Activated CD8-positive, alpha-beta T cell treated with anti-CD3 and anti-CD28 coated beads for 36 hours (primary cell): ENCODE measurements at regions not wholly inside any gene's neighbourhood (a gene's known extent, or its start where the extent isn't known, plus 50 kb on each side); places are given as distances from the start of the nearest gene placed in this dataset.

Source experiments
- ATAC-seq: fragments of 200-7000 bp; cut with Tn5 transposase; one replicate; pipeline ENCODE4 v1.10.0; 2021; ENCODE audit warnings: mild to moderate bottlenecking, moderate library complexity
- CTCF ChIA-PET: fragments of 350-600 bp; sonication (Branson Sonifier 250); formaldehyde crosslinking; loops from one replicate; lab custom pipeline; 2021; ENCODE audit warnings: antibody characterized with exemption; lab: Charles Lee
- POLR2A ChIA-PET: fragments of 350-600 bp; sonication (Branson Sonifier 250); formaldehyde crosslinking; loops from one replicate; lab custom pipeline; 2021; ENCODE audit warnings: antibody characterized with exemption; lab: Charles Lee
- DNase-seq: peaks from one replicate; pipeline ENCODE4 v3.0.0-alpha.2; 2020
- H3K27ac Mint-ChIP-seq: one replicate; pipeline ENCODE4 v1.8.0; 2021; ENCODE audit warnings: mild to moderate bottlenecking, mixed read lengths
- H3K27me3 Mint-ChIP-seq: one replicate; pipeline ENCODE4 v1.8.0; 2021; ENCODE audit warnings: mixed read lengths
- H3K36me3 Mint-ChIP-seq: one replicate; pipeline ENCODE4 v1.8.0; 2021; ENCODE audit warnings: low read depth, mixed read lengths
- H3K4me1 Mint-ChIP-seq: one replicate; pipeline ENCODE4 v1.8.0; 2021; ENCODE audit warnings: low read depth, mixed read lengths
- H3K4me3 Mint-ChIP-seq: one replicate; pipeline ENCODE4 v1.8.0; 2021; ENCODE audit warnings: mild to moderate bottlenecking, moderate library complexity, mixed read lengths
- H3K9me3 Mint-ChIP-seq: one replicate; pipeline ENCODE4 v1.8.0; 2021; ENCODE audit warnings: mixed read lengths
- intact Hi-C: fragments of 100-400 bp; cut with micrococcal nuclease; formaldehyde crosslinking; loops from one replicate; pipeline ENCODE4 v1.10.0; 2022
- TF ChIP-seq, protein P1 (sequence below): fragments of 200-600 bp; IDR thresholded peaks from one replicate; pipeline ENCODE4 v1.8.0; 2022; ENCODE audit warnings: antibody characterized with exemption, mild to moderate bottlenecking

GRCh38 chr9:126150411-126151030 lies 176.1 kb upstream of the MVB12B start:
- POLR2A ChIA-PET = no interaction called here
- peaks cover 20% of the 10 kb centered on the region for H3K27me3 Mint-ChIP-seq
- DNase-seq = no peak
- no peak for ATAC-seq
- no peaks in the 10 kb centered on the region for H3K36me3 Mint-ChIP-seq
- intact Hi-C loops = no loop called here
- no peaks in the 10 kb centered on the region for H3K9me3 Mint-ChIP-seq
- no peak overlapping the region for H3K4me3 Mint-ChIP-seq
- CTCF ChIA-PET = no interaction called here
- TF ChIP-seq, protein P1, sequence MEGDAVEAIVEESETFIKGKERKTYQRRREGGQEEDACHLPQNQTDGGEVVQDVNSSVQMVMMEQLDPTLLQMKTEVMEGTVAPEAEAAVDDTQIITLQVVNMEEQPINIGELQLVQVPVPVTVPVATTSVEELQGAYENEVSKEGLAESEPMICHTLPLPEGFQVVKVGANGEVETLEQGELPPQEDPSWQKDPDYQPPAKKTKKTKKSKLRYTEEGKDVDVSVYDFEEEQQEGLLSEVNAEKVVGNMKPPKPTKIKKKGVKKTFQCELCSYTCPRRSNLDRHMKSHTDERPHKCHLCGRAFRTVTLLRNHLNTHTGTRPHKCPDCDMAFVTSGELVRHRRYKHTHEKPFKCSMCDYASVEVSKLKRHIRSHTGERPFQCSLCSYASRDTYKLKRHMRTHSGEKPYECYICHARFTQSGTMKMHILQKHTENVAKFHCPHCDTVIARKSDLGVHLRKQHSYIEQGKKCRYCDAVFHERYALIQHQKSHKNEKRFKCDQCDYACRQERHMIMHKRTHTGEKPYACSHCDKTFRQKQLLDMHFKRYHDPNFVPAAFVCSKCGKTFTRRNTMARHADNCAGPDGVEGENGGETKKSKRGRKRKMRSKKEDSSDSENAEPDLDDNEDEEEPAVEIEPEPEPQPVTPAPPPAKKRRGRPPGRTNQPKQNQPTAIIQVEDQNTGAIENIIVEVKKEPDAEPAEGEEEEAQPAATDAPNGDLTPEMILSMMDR = no peak
- H3K4me1 Mint-ChIP-seq = peaks cover 6% of the 10 kb centered on the region
- no peak overlapping the region for H3K27ac Mint-ChIP-seq

DNA sequence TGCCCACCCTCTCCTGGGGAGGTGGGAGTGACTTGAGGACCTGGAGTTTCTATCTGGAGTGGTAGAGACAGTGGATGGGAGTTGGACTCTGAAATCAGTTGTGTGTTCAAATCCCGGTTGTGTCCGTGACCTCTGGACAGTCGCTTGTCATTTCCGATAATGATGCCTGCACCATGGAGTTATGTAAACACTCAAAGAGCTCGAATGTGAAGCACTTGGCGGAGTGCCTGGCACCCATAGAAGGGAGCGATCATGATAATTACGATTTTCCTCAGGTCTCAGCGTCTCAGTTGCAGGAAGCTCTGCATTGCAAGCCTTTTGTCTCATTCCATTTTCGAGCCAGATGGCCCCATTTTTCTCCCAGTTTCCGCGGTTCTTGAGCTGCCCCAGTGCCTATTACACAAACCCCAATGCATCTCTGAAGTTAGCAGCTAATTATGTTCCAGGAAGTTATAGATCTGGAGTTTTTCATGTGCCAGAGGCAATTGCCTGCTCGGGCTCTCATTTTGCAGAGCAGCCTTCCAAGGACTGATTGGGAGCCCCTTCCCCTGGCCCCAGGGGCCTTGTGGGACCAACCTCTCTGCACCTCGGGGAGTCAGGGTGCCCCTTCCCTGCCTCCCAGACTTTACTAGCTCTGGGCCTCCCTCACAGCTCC lies 175.5 kb upstream of the MVB12B start:
- ChIA-PET POLR2A (no interaction called here), CTCF (no interaction called here)
- Mint-ChIP-seq H3K27ac (no peak overlapping the region), H3K9me3 (no peaks in the 10 kb centered on the region), H3K27me3 (peaks cover 17% of the 10 kb centered on the region), H3K4me3 (no peak overlapping the region), H3K36me3 (no peaks in the 10 kb centered on the region), H3K4me1 (peaks cover 3% of the 10 kb centered on the region)
- TF ChIP-seq, protein P1 = no peak
- ATAC-seq (no peak), DNase-seq (no peak)
- intact Hi-C loops = no loop called here

DNA sequence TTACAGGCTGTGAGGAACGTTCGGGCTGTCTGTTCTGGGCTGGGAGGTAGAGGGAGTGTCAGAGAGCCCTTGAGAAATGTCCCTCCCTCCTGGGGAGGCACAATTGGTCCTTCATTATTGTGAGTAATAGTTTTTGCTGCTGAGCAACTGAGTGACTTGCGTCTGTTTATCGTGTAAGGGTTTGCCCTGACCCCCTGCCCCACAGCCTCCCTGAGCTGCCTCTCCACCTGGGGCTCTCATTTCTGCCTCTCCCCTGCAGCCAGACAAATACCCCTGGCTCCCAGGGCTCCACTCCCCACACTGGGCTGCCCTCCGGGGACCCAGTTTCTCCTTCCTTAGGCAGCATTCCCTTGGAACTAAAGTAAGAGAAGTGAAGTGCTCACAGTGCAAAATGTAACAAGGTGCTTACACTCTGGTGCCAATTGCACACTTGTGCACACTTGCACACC lies 174.9 kb upstream of the MVB12B start:
- POLR2A ChIA-PET = no interaction called here
- CTCF ChIA-PET = no interaction called here
- Mint-ChIP-seq H3K27ac (no peak overlapping the region), H3K4me3 (no peak overlapping the region), H3K9me3 (no peaks in the 10 kb centered on the region), H3K4me1 (peaks cover under 1% of the 10 kb centered on the region), H3K36me3 (no peaks in the 10 kb centered on the region), H3K27me3 (peaks cover 13% of the 10 kb centered on the region)
- intact Hi-C loops = no loop called here
- no peak for ATAC-seq
- TF ChIP-seq, protein P1 = no peak
- no peak for DNase-seq

- Mint-ChIP-seq H3K36me3 (no peaks in the 10 kb centered on the region), H3K4me1 (no peaks in the 10 kb centered on the region), H3K4me3 (no peak overlapping the region), H3K27me3 (peaks cover 10% of the 10 kb centered on the region), H3K27ac (no peak overlapping the region), H3K9me3 (no peaks in the 10 kb centered on the region)
- no peak for ATAC-seq
- TF ChIP-seq, protein P1 = no peak
- intact Hi-C loops = no loop called here
- no peak for DNase-seq
- ChIA-PET POLR2A (no interaction called here), CTCF (no interaction called here)
Observed at GRCh38 chr9:126152622-126153362, 173.8 kb upstream of the MVB12B start.

DNA sequence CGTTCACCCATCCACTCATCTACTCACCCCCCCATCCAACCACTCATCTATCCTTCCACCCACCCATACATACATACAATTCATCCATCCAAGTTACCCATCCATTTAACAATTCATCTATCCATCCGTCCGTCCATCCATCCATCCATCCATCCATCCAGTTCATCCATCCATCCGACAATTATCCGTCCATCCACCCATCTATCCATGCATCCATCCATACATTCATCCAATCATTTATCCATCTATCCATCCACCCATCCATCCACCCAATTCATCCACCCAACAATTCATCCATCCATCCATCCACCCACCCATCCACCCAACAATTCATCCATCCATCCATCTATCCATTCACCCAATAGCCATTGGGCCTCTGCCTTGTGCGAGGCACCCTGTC lies 173.2 kb upstream of the MVB12B start:
- DNase-seq (no peak), ATAC-seq (no peak)
- intact Hi-C loops = no loop called here
- Mint-ChIP-seq H3K4me3 (no peak overlapping the region), H3K27ac (no peak overlapping the region), H3K4me1 (no peaks in the 10 kb centered on the region), H3K36me3 (no peaks in the 10 kb centered on the region), H3K27me3 (peaks cover 8% of the 10 kb centered on the region), H3K9me3 (no peaks in the 10 kb centered on the region)
- TF ChIP-seq, protein P1 = no peak
- POLR2A ChIA-PET = no interaction called here
- CTCF ChIA-PET = no interaction called here
